ENCODE measurements at regions not wholly inside any gene's neighbourhood (a gene's known extent, or its start where the extent isn't known, plus 50 kb on each side); places are given as distances from the start of the nearest gene placed in this dataset.

DNA sequence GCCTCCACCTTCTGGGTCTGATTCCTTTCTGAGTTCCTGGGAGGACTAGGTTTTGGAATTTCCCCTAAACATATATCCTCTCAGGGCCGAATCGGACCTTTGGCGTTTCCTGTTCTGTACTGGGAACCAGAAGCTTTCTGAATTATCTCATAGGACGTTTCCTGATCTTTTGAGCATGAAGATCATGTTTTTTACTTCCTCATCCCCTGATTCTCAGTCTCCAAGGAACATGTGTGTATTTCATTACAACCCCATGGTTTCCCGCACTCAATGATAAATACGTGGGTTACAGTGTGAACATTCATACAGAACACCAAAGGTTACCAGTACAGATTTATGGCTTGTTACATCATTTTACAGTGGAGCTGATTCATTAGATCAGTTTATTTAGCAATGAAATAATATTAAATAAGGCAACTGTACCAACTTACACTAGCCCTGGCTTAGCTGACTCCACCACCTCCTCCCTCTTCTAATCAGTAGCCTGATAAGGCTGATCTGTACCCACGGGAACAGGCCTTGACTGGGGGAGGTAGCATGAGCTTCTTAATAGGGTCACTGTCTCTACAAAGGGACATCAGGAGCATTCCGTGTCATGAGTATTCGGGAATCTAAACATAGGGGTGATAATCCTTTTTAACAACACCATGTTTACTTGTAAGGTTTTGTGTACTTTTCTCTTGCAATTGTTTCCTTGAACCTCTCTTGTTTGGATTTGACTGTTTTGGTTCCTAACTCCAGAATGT lies 57.8 kb upstream of the ERRFI1 start:
- TF ChIP-seq, protein P1, sequence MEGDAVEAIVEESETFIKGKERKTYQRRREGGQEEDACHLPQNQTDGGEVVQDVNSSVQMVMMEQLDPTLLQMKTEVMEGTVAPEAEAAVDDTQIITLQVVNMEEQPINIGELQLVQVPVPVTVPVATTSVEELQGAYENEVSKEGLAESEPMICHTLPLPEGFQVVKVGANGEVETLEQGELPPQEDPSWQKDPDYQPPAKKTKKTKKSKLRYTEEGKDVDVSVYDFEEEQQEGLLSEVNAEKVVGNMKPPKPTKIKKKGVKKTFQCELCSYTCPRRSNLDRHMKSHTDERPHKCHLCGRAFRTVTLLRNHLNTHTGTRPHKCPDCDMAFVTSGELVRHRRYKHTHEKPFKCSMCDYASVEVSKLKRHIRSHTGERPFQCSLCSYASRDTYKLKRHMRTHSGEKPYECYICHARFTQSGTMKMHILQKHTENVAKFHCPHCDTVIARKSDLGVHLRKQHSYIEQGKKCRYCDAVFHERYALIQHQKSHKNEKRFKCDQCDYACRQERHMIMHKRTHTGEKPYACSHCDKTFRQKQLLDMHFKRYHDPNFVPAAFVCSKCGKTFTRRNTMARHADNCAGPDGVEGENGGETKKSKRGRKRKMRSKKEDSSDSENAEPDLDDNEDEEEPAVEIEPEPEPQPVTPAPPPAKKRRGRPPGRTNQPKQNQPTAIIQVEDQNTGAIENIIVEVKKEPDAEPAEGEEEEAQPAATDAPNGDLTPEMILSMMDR (IDR thresholded peaks at IDR 0.05), result no peak
- no peak for TF ChIP-seq EP300 (IDR thresholded peaks at IDR 0.05)

All from ovary (tissue), 3 donors.